Fibroblast of pulmonary artery (primary cell): ENCODE measurements at regions not wholly inside any gene's neighbourhood (a gene's known extent, or its start where the extent isn't known, plus 50 kb on each side); places are given as distances from the start of the nearest gene placed in this dataset.

Source experiments
- DNase-seq: peaks from one replicate; pipeline ENCODE4 v3.0.0-alpha.2; 2010; ENCODE audit warnings: low read depth
- H3K4me3 ChIP-seq: replicated peaks from 2 replicates; pipeline ENCODE4 v1.5.1; 2011; ENCODE audit warnings: low read depth, mild to moderate bottlenecking, control low read depth, low read length, moderate library complexity
- TF ChIP-seq, protein P1 (sequence below): IDR thresholded peaks from 2 replicates; pipeline ENCODE4 v1.5.1; 2011; ENCODE audit warnings: mild to moderate bottlenecking, control low read depth, low read length, inconsistent platforms; ENCODE audit errors: missing control alignments

DNA sequence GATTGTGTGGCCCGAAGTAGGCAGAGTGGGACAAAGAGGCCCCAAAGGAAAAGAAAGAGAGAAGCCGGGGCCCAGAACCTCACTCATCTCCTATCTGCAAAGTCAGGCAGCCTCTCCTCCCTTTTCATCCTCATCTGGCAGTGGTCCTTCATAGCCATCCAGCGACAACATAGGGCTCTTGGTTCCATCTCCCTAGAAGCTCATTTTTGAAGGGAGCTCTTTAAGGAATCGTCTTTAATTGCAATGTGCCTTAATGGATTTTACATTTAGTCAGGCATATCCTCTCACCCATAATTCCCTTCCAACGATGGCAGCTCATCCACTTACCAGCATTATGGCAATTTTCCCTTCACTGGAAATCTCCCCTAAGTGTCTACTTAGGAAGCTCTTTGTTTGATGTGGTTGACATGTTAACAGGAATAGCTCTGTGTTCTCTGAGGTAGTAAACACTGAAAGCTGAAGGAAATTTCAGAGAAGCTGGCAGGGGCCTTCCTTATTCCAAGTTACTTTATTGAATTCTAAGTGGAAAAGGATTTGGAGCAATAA is 780.6 kb downstream of the TSN start:
- H3K4me3 ChIP-seq = no peak overlapping the region
- DNase-seq = no peak
- TF ChIP-seq, protein P1, sequence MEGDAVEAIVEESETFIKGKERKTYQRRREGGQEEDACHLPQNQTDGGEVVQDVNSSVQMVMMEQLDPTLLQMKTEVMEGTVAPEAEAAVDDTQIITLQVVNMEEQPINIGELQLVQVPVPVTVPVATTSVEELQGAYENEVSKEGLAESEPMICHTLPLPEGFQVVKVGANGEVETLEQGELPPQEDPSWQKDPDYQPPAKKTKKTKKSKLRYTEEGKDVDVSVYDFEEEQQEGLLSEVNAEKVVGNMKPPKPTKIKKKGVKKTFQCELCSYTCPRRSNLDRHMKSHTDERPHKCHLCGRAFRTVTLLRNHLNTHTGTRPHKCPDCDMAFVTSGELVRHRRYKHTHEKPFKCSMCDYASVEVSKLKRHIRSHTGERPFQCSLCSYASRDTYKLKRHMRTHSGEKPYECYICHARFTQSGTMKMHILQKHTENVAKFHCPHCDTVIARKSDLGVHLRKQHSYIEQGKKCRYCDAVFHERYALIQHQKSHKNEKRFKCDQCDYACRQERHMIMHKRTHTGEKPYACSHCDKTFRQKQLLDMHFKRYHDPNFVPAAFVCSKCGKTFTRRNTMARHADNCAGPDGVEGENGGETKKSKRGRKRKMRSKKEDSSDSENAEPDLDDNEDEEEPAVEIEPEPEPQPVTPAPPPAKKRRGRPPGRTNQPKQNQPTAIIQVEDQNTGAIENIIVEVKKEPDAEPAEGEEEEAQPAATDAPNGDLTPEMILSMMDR = no peak

GRCh38 chr2:122539311-122539710 is 783.9 kb downstream of the TSN start:
- DNase-seq = no peak
- no peak overlapping the region for H3K4me3 ChIP-seq
- TF ChIP-seq, protein P1 = no peak

GRCh38 chr2:122539920-122540319 is 784.5 kb downstream of the TSN start:
- H3K4me3 ChIP-seq = no peak overlapping the region
- DNase-seq = no peak
- TF ChIP-seq, protein P1 = no peak

- TF ChIP-seq, protein P1 = no peak
- no peak for DNase-seq
- H3K4me3 ChIP-seq = no peak overlapping the region
Observed at GRCh38 chr2:122542236-122542635, 786.8 kb downstream of the TSN start.

DNA sequence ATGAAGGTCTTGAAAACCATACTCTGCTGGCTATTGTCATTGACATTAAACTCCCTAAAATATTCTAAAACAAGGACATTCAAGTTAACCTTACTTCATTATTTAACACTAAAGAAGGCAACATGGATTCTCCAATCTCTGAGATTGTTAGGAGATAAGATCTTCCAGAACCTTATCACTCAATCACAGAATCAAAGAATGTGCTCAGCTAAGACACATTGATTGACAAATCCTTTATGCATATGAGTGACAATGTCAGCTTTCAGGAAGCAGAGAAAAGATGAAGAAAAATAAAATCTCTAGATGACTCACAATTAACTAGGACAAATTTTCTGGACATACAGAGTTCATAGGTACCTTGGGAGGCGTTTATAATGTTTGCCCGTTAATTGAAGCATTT is 787.2 kb downstream of the TSN start:
- DNase-seq = no peak
- TF ChIP-seq, protein P1 = no peak
- H3K4me3 ChIP-seq = no peak overlapping the region

DNA sequence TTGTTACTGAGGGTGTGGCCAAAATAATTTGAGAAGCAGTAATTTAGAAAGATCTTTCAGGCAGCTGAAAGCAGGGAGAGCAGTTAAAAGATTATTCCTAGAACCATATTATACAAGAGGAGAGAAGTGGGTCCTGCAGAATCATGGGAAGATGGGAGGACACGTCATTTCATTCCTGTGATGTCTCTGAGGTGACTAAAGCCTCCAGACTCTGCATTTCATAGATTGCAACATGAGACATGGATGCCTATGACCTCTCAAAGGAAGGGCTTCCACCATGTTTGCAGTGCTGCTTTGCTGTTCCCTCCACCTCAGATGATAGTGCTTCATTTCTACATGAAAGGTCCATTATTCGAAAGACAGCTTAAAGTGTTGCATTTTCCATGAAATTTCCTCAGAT is 788.4 kb downstream of the TSN start:
- DNase-seq = peak; percentile 28
- TF ChIP-seq, protein P1 = no peak
- no peak overlapping the region for H3K4me3 ChIP-seq

DNA sequence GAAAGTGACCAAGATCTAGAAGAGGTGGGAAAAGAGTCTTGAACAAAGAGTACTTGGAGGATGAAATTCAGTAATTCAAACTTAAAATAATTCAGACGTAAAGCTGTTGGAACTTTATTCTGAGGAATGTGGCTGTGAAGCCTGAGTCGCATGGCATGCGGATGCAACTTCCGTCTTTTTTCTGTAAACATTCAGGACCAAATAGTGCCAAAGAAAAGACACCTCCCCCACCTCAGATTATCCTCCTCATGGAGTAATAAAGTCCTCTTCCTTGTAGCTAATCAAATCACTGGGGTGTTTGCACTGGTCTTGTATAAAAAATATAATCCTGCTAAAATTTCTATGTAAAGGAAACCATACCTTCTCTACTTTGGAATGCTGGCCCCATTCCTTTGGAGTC is 790.4 kb downstream of the TSN start:
- TF ChIP-seq, protein P1 = no peak
- DNase-seq = no peak
- H3K4me3 ChIP-seq = no peak overlapping the region
